Stimulated activated naive CD4-positive, alpha-beta T cell treated with Interleukin-2 at 50 U/mL for 16 hours (primary cell): ENCODE measurements at regions not wholly inside any gene's neighbourhood (a gene's known extent, or its start where the extent isn't known, plus 50 kb on each side); places are given as distances from the start of the nearest gene placed in this dataset.

Experiments
- DNase-seq: peaks from one replicate; lab custom pipeline; 2025; lab: John Stamatoyannopoulos, UW

DNA sequence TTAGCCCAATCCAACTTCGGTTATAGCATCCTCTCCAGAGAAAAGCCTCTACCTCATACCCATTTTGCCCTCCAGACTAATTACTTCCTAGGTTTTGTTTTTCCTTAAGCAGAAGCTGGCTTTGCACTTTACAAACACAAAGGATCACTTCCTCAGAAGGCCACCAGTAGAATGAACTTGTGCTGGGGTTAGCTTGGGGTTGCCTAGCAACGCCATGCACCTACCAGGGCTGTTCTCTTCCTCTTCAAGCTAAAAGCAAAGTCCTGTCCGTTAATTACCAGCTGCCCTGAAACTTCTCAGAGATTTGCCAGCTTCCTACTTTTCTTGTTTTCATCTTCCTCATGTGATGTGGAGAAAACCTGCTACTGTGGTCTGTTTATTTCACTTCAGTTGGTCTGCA is 132.0 kb upstream of the WWC1 start:
- DNase-seq, result no peak

DNA sequence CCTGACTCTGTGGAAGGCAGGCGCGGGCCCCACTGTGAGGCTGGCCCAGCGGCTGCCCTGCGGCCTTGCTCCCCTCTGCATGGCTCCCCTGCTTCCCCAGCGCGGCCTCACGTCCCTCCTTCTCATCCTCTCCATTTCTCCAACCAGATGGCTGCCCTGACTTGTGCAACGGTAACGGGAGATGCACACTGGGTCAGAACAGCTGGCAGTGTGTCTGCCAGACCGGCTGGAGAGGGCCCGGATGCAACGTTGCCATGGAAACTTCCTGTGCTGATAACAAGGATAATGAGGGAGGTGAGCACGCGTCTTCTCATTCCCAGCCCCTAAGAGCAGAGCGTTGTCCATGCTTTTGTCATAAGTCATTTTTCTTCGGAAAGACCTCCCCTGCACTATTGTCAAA is 129.0 kb upstream of the WWC1 start:
- DNase-seq, result no peak

DNA sequence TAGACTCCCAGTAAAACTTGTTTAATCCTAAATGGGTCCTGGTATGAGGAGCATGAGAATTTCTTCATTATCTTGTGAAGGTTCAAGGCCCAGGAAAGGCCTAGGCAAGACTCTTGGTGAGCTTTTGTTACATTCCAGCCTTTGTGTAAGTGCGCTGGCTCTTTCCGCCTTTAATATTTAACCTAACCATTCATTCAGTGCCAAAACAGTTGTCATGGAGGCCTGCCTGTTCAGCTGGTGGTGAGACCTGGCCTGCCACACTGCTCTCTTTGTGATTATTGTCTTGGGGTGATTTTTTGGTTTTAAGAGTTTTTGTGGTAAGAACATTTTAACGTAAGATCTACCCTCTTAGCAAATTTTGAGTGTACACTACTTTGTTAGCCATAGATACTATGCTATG is 127.5 kb upstream of the WWC1 start:
- no peak for DNase-seq

DNA sequence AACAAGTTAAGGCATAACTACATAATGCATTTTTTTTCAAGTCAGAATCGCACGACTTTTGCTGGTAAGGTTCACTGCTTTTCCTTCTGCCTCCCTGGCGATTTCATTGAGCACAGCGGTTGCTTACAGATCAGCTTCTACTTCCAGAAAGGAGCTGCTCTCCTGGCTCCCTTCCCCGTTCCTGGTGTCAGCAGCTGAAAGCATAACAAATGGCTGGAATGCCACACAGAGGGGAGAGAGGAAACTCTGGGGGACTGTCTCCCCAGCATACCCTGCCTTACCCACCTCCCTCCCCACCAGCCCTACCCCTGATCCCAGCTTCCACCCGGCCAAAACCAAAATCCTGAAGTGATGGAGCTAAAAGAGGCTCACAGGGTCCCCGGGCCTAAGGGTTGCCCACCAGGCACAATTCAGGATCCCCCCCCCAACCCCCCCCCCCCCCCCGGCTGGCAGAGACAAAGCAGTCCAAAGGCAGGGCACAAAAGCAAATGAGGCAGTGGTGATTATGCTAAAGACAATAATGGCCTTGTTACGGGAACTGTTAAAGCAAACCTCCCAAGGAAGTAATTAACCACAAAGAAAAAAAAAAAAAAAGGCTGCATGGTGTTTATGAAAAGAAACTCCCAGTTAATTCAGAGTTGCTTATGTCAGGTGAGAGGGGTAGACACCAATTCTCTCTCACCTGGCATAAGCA is 126.1 kb upstream of the WWC1 start:
- no peak for DNase-seq

DNA sequence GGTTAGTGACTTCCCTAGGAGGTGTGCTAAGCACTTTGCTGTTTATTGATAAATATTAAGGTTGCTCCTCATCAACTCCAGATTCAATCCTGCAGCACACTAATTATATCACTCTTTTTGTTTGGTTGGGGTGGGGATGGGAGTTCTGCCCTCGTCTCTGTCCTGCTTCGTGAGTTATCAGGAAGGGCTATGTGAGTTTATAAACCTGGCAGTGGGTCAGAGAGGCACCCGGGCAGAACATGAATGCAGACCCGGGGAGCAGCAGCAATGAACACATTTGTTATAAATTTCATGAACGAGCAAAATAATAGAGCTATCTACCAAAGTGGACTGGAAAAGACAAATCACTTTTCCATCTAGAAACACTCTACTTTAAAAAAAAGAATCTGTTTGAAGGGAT is 125.5 kb upstream of the WWC1 start:
- DNase-seq, result no peak

DNA sequence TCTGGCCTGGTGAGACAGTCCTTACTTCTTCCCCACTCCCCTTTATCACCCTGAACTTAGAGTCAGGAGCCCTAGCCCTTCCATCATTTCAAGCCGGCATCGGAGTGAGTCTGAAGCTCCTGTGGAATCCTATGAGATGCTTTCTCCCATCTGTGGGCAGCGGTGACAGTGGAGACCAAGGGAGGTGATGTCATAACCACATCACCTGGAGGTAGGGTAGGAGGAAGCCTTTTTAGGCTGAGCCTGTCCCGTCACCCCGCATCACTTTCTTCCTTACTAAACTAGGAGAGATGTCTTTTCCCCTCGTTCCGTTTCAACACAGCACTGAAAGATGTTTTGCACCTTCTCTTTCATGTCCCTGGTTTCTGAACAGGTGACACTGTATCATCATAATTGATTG is 124.1 kb upstream of the WWC1 start:
- no peak for DNase-seq

DNA sequence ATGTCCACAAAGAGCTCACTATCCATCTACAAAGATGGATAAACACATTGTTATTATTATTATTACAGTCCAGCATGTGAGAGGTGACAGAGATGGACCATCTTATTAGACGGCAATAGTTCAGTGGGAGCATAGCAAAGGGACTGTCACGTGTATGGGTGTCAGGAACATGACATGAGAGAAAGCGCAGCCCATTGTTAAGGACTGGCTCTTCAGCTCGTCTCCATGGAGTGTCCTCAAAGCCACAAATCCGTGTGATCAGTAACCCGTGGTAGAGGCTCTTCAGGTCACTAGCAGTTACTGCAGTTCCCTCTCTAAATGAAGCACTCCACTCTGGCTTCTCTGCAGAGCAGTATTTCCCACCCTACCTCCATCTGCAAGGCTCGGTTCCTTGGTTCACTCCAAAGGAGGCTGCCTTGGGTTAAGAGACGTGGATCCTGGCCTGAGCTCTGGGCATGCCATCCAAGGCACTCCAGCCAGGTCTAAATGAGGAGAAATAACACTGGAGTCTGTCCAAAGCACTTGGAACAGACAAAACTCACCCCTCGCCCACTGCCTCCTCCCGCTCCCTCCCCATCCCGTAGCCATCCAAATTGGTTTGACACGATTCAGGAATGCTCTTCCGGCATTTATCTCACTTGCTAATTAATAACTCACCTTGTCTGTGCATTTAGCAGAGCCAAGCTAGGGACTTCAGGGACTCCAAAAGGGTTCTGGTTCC is 122.3 kb upstream of the WWC1 start:
- no peak for DNase-seq

DNA sequence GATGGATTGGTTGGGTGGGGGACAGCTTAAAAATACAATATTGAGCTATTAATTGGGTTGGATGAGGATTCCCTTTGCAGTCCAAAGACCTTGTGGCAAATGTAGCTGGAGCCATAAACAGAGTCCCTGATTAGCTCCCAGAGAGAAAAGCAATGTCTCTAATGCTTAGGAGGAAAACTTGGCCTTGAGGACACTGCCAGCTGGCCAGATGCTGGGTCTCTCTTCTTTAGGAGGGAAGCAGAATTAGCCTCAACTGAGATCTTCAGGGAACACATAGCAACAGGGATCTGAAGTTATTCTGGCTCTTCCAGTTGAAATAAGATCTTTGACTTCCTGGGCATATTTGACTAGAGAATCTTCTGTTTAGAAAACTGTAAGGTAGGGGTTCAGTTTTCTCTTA is 121.7 kb upstream of the WWC1 start:
- DNase-seq, result no peak

DNA sequence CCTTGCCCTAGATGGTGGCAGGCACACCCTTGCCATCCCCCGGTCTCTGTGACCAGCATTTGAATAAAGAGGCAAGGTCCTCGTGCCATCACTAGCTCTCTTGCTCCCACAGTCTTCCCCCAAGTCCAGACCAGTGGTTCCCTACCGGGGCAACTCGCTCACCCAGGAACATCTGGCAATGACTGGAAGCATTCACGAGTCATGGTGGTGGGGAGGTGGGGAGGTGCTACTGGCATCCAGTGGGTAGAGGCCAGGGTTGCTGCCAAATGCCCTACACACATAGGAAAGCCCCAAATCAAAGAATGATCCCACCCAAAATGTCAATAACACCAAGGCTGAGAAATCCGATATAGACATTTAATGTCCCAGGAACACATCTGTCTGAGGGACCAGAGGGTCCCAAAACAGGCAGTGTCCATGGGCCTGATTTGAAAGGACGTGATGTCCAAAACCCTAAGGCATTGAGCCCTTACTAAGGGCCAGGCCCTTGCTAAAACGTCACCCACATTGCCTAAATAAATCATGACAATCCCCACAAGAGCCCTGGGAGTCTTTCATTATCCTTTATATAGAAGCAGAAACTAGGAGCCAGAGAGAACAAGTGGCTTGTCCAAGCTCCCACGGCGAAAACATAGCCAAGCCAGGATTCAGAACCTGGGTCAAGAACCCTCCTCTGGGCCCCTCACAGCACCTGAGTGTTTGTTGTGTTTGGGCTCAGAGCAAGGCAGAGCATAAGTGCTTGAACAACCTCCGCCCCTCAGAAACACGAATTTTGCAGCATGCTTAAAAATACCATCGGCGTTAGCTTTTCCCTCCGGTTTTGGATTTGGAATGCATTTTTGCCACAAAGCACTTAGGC is 119.3 kb upstream of the WWC1 start:
- DNase-seq, result no peak

DNA sequence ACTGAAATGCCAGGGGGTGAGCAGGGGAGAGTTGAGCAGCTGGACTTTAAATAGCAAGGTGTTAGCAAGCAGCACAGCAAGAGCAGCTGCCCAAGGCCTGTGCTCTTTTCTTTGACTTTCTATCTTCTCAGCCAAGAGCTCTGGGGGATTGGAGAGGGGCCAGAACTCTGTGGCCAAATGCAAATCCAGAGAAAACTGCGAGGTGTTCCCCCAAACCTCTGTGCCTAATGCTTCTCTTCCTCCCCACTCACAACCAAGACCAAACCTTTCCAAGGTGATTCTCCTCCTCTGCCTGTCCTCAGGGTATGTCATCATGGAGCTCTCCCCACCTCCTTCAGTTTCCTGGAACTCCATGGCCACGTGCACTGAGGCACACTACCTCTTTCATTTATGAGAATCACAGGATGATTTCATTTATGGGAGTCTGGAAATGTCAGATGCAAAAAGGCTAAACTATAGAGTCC is 118.7 kb upstream of the WWC1 start:
- DNase-seq, result no peak

DNA sequence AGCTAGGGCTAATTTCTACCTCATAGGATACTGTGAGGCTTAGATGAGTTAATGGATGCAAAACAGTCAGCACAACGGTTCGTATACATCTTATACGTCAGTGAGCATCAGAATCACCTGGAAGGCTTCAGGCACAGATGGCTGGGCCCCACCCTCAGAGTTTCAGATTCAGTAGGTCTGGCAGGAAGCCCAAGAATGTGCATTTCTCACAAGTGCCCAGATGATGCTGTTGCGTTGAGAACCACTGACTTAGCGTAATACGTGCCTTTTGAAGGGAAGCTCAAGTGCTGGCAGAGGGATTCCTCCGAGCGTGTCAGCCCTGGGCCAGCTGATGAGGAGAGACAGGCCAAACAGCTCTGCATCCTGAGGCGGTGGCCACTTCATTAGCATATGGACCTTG is 117.1 kb upstream of the WWC1 start:
- DNase-seq, result no peak

DNA sequence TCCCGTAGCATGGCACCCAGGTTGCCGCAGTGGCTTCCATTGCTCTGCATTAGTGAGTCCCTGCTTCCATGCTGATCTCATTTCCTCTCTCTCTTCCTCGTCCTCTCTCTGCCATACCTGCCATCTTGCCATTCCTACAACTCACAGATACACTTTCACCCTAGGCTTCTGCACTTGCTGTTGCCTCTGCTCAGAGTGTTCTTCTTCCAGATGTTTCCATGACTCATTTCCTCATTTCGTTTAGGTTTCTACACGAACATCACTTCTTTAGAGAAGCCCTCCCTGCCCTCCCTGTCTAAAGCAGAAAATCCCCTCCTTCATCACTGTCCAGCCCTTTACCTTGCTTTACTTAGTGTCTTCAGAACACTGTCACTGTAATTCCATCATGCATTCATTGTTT is 115.2 kb upstream of the WWC1 start:
- no peak for DNase-seq

DNA sequence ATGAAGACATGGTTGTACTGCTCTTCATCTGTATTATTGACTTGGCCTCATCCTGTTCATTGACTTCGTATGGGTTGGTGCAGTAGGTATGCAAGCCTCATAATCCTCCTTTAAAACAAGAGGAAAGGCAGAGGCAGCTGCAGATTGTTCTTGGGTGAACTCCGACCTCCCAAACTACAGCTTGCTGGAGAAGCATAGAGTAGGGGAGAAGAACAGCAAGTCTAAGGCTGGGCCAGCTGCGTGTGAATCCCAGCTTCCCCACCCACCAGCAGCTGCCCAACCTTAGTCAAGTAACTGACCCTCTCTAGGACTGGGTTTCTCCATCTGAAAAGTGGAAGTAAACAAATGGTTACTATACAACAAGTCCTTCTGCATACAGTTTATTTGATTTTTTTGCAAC is 114.5 kb upstream of the WWC1 start:
- DNase-seq, result no peak

DNA sequence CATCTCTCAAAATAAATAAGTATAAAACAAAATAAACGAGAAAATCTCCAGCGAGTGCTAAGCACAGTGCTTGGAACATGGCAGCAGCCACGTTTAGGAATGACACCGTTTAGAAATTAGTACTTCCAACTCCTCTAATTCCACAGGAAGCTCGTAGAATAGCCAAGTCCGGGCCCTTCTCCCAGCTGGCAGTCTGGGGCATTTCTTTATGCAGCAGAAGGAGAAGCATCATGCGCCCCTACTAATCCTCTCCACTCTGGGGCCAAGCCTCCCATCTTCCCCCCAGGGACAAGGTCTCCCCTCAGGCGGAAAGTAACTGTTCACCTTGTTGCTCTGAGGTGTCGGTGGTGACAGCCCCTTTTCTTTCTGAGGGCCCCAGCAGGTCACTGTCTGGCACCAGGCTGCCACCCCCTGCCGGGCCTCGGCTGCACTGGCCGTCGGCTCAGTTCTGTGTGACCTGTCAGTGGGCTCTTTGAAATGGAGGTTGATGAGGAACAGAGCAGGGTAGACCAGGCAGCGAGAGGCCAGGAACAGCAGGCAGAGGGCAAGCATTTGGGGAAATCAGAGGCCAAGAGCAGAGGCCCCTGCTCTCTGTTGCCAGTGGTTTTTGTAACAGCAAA is 113.5 kb upstream of the WWC1 start:
- DNase-seq, result no peak

DNA sequence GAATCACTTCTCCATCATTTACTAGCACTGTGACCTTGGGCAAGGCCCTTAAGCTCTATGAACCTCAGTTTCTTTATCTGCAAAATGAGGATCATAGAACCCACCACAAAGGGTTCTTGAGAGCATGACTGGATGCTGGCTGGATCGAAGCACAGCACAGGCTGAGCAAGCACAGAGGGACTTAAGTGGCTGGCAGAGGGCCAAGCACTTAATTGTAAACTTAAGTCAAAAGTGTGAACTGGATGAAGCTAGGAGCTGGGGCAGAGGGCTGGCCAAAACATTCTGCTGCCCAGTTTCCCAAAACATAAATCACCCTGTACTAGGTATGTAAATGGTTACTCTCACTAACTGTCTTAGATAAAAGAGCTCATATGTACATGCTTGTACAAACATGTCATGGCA is 112.3 kb upstream of the WWC1 start:
- DNase-seq, result no peak

DNA sequence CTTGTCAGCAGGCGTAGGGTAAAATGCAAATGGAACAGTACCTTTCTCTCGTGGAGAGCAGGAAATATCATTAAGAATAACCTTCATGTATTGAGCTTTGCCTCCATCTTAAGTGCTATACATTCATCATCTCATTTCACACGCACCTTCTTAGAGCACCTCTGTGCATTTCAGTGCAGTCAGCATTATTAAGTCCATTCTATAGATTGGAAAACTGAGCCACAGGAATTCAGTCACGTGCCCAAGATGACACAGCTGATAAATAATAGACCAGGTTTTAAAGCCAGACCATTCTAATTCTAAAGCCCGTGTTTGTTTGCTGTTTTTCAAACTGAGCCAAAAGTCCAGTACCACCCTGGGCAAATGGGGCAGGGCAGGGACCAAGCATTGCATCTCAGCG is 109.2 kb upstream of the WWC1 start:
- DNase-seq, result no peak

DNA sequence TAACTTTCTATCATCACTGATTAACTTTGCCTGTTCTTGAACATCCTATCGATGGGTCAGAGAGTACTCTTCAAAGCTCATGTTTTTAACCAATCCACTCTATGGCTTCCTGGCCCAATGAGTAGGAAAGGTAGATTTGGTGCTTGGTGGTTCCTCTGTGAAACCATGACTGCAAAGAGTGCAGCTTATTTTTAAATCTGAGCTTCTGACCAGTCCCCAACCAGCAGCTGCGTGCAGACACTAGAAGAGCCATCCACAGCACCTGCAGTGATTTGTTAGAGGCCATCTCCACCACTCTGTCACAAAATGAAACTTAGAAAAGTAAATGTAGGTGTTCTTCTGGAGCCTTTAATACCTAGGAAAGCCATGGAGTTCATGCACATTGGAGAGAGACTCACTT is 107.3 kb upstream of the WWC1 start:
- DNase-seq, result no peak

DNA sequence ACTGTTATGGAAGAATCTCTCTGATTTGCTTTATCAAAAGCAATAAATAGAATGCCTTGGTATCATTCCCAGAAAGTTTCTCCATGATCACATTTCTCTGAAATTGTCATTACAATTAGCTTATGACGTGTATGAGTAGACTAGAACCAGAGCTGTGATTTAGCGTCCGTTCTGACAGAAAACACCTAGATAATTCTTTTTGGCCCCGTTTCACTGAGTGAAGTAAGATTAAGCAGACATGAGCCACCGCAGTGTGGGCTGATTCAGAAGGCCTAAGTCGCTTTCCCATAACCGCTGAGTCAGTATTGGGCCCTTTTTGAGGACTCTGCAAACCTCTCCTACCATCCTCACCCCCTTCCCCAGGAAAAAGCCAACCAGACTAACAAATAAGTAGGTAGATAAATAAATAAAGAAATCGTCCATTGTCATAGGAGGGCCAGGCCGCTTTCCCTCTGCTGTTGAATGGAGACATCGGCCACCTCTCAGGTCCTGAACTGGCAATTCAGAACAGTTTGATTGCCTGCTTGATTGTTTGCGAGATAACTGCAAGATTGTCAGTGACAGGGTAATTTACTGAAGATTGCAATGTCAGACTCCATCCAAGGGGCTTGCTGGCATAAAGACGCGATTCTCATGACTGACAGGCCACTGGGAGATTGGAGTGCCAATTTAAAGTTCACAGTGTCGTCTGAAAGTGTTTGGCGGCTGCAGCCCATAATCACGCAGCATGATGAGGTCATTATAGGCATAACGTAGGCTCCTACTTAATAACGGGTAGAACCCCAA is 105.0 kb upstream of the WWC1 start:
- DNase-seq, result no peak

DNA sequence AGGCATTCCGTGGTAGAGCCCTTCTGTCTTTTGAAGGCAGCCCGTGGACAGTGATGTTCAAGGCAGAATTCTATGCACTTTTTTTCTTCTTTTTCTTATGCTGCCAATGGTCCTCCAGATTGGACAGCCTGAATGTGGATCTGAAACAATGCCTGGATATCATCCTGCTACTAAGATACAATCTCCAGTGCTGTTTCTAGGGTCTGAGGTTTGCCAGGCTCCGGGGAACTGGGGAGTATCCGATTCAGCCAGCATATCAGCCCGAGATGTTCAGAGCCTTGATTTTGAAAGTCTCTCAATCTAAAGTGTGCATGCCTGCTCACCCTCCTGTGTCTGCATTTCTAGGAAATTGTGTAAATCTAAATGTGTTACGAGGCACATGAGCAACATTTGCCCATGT is 103.8 kb upstream of the WWC1 start:
- DNase-seq, result no peak

DNA sequence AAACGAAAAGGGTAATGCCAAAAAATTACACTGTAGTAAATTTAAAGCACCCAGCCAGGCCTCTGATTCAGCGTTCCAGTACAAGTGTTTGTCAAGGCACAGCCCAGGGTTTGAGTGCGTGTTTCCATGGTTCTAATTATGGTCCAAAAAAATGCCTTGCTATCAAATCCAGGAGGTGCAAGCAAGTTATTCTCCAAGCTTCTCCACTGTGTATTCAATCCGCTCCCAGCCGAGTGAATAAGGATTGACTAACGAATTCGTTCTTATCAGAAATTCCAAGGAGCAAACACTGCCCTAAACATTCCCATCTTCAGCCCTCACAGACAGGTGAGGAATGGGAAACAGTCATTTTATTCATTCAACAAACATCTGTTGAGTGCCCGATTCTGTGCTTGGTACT is 103.3 kb upstream of the WWC1 start:
- no peak for DNase-seq

DNA sequence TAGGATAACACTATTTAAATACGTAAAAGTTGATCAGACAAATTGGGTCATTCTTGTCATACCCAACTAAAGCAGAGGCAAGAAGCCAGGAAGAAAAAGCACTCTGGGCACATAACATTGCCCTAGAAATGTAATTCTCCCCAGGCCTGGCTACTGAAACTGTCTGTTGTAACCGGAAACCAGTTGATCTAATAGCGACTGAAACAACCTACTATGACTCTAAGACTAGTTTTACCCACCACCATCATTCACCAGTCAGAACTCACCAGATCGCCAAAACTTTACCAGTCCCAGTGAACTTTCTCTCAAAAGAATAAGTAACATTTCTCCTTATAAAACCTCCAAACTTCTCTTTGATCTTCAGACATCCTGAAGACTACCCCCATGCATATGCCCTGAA is 99.3 kb upstream of the WWC1 start:
- DNase-seq, result no peak
